ENCODE measurements at regions not wholly inside any gene's neighbourhood (a gene's known extent, or its start where the extent isn't known, plus 50 kb on each side); places are given as distances from the start of the nearest gene placed in this dataset.

GRCh38 chr2:217228732-217229131, 368.9 kb upstream of the TNP1 start:
- DNase-seq (ENCODE audit: low read depth) = no peak

- DNase-seq (ENCODE audit: low read depth) = no peak
Observed at GRCh38 chr2:217227794-217228193, 367.9 kb upstream of the TNP1 start.

GRCh38 chr2:217225596-217225995, 365.7 kb upstream of the TNP1 start:
- DNase-seq (ENCODE audit: low read depth) = no peak

- peak; percentile 62 for DNase-seq (ENCODE audit: low read depth)
Observed at GRCh38 chr2:217223222-217223930, 363.5 kb upstream of the TNP1 start.

- DNase-seq (ENCODE audit: low read depth) = no peak
Observed at GRCh38 chr2:217222309-217222910, 362.5 kb upstream of the TNP1 start.

- no peak for DNase-seq (ENCODE audit: low read depth)
Observed at GRCh38 chr2:217220228-217221013, 360.6 kb upstream of the TNP1 start.

- no peak for DNase-seq (ENCODE audit: low read depth)
Observed at GRCh38 chr2:217219164-217219520, 359.3 kb upstream of the TNP1 start.

GRCh38 chr2:217218269-217219163, 358.7 kb upstream of the TNP1 start:
- DNase-seq (ENCODE audit: low read depth) = no peak

GRCh38 chr2:217216982-217217381, 357.1 kb upstream of the TNP1 start:
- DNase-seq (ENCODE audit: low read depth) = no peak

- no peak for DNase-seq (ENCODE audit: low read depth)
Observed at GRCh38 chr2:217216316-217216715, 356.5 kb upstream of the TNP1 start.

- DNase-seq (ENCODE audit: low read depth) = no peak
Observed at GRCh38 chr2:217215877-217216276, 356.0 kb upstream of the TNP1 start.

- DNase-seq (ENCODE audit: low read depth) = no peak
Observed at GRCh38 chr2:217208867-217209266, 349.0 kb upstream of the TNP1 start.

- DNase-seq (ENCODE audit: low read depth) = no peak
Observed at GRCh38 chr2:217207699-217208010, 347.8 kb upstream of the TNP1 start.

GRCh38 chr2:217206907-217207698, 347.2 kb upstream of the TNP1 start:
- no peak for DNase-seq (ENCODE audit: low read depth)

GRCh38 chr2:217206016-217206725, 346.3 kb upstream of the TNP1 start:
- DNase-seq (ENCODE audit: low read depth) = no peak

- DNase-seq (ENCODE audit: low read depth) = no peak
Observed at GRCh38 chr2:217204358-217204757, 344.5 kb upstream of the TNP1 start.

GRCh38 chr2:217203086-217203485, 343.2 kb upstream of the TNP1 start:
- DNase-seq (ENCODE audit: low read depth) = no peak

- no peak for DNase-seq (ENCODE audit: low read depth)
Observed at GRCh38 chr2:217199255-217199630, 339.4 kb upstream of the TNP1 start.

- no peak for DNase-seq (ENCODE audit: low read depth)
Observed at GRCh38 chr2:217195658-217196446, 336.0 kb upstream of the TNP1 start.

- no peak for DNase-seq (ENCODE audit: low read depth)
Observed at GRCh38 chr2:217195016-217195415, 335.2 kb upstream of the TNP1 start.
